H1 (cell line): ENCODE measurements at regions not wholly inside any gene's neighbourhood (a gene's known extent, or its start where the extent isn't known, plus 50 kb on each side); places are given as distances from the start of the nearest gene placed in this dataset.

Experiments
- KDM5A ChIP-seq: fragments of 200-600 bp; IDR thresholded peaks from 2 replicates; pipeline ENCODE4 v1.7.1; 2012; ENCODE audit warnings: mild to moderate bottlenecking, low read length, inconsistent platforms, mixed read lengths
- TF ChIP-seq, protein P1 (sequence below): fragments of 300-600 bp; sonication (generic); IDR thresholded peaks from 2 replicates; pipeline ENCODE4 v1.7.1; 2012; ENCODE audit warnings: low read length, moderate library complexity, mild to moderate bottlenecking, inconsistent platforms; ENCODE audit not compliant: insufficient replicate concordance

DNA sequence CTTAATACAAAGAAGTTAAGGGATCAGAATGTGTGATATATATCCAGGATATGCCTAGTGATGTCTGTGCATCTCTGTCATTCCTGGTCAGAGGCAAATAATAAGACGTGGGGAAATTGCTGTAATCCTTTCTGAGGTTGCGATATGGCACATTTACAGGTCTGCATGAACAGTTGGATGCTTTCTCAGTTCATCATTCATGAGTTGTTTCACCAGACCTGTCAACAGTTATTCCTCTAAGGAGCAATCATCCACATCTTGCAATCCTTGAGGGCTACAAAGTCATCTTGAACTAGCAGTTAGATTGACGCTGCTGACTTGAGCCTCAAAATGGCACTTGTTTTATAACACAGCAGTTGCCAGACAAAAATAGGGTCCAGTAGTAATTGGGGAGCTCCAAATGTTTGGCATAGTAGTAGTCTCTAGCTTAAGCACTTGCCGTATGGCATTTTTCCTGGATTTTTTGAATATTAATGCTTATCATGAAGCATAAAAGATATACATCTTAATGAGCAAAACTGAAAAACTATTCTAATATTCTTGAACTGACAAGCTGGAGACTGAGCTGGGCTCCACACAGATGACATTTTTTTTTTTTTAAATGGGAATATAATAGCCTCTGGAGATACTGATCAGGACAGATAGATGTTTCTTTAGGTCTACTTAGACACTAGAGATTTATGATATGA is 761.7 kb downstream of the VGLL3 start (continued):
- TF ChIP-seq, protein P1, sequence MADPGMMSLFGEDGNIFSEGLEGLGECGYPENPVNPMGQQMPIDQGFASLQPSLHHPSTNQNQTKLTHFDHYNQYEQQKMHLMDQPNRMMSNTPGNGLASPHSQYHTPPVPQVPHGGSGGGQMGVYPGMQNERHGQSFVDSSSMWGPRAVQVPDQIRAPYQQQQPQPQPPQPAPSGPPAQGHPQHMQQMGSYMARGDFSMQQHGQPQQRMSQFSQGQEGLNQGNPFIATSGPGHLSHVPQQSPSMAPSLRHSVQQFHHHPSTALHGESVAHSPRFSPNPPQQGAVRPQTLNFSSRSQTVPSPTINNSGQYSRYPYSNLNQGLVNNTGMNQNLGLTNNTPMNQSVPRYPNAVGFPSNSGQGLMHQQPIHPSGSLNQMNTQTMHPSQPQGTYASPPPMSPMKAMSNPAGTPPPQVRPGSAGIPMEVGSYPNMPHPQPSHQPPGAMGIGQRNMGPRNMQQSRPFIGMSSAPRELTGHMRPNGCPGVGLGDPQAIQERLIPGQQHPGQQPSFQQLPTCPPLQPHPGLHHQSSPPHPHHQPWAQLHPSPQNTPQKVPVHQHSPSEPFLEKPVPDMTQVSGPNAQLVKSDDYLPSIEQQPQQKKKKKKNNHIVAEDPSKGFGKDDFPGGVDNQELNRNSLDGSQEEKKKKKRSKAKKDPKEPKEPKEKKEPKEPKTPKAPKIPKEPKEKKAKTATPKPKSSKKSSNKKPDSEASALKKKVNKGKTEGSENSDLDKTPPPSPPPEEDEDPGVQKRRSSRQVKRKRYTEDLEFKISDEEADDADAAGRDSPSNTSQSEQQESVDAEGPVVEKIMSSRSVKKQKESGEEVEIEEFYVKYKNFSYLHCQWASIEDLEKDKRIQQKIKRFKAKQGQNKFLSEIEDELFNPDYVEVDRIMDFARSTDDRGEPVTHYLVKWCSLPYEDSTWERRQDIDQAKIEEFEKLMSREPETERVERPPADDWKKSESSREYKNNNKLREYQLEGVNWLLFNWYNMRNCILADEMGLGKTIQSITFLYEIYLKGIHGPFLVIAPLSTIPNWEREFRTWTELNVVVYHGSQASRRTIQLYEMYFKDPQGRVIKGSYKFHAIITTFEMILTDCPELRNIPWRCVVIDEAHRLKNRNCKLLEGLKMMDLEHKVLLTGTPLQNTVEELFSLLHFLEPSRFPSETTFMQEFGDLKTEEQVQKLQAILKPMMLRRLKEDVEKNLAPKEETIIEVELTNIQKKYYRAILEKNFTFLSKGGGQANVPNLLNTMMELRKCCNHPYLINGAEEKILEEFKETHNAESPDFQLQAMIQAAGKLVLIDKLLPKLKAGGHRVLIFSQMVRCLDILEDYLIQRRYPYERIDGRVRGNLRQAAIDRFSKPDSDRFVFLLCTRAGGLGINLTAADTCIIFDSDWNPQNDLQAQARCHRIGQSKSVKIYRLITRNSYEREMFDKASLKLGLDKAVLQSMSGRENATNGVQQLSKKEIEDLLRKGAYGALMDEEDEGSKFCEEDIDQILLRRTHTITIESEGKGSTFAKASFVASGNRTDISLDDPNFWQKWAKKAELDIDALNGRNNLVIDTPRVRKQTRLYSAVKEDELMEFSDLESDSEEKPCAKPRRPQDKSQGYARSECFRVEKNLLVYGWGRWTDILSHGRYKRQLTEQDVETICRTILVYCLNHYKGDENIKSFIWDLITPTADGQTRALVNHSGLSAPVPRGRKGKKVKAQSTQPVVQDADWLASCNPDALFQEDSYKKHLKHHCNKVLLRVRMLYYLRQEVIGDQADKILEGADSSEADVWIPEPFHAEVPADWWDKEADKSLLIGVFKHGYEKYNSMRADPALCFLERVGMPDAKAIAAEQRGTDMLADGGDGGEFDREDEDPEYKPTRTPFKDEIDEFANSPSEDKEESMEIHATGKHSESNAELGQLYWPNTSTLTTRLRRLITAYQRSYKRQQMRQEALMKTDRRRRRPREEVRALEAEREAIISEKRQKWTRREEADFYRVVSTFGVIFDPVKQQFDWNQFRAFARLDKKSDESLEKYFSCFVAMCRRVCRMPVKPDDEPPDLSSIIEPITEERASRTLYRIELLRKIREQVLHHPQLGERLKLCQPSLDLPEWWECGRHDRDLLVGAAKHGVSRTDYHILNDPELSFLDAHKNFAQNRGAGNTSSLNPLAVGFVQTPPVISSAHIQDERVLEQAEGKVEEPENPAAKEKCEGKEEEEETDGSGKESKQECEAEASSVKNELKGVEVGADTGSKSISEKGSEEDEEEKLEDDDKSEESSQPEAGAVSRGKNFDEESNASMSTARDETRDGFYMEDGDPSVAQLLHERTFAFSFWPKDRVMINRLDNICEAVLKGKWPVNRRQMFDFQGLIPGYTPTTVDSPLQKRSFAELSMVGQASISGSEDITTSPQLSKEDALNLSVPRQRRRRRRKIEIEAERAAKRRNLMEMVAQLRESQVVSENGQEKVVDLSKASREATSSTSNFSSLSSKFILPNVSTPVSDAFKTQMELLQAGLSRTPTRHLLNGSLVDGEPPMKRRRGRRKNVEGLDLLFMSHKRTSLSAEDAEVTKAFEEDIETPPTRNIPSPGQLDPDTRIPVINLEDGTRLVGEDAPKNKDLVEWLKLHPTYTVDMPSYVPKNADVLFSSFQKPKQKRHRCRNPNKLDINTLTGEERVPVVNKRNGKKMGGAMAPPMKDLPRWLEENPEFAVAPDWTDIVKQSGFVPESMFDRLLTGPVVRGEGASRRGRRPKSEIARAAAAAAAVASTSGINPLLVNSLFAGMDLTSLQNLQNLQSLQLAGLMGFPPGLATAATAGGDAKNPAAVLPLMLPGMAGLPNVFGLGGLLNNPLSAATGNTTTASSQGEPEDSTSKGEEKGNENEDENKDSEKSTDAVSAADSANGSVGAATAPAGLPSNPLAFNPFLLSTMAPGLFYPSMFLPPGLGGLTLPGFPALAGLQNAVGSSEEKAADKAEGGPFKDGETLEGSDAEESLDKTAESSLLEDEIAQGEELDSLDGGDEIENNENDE, result no peak
- TF ChIP-seq KDM5A, result no peak
